ENCODE measurements at regions not wholly inside any gene's neighbourhood (a gene's known extent, or its start where the extent isn't known, plus 50 kb on each side); places are given as distances from the start of the nearest gene placed in this dataset.

DNA sequence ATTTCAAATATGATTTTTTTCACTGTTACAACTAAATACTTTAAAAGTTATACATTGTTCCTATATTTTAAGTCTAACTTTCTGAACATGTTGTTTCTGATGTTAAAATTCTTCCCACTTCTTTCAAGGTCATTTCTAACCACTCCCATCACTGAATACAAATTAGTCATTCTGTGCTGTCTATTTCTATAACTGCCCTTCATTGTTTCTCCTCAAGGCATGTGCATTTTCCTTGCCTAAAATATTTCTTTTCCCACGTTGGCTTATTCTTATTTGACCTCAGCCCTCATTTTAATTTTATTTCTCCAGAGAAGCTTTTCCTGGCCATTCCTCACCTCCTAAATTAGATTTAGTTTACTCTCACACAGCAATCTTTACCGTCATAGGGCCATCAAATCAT is 198.9 kb upstream of the GULP1 start:
- TF ChIP-seq EGR1 (IDR thresholded peaks at IDR 0.05; ENCODE audit: low read depth in 2 of 2) (no peak), TAF1 (conservative IDR thresholded peaks at IDR 0.05) (no peak), JUND (IDR thresholded peaks at IDR 0.05) (no peak), RAD21 (IDR thresholded peaks at IDR 0.05) (no peak)
- TF ChIP-seq, protein P1, sequence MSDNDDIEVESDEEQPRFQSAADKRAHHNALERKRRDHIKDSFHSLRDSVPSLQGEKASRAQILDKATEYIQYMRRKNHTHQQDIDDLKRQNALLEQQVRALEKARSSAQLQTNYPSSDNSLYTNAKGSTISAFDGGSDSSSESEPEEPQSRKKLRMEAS (IDR thresholded peaks at IDR 0.05): no peak
- TF ChIP-seq, protein P2, sequence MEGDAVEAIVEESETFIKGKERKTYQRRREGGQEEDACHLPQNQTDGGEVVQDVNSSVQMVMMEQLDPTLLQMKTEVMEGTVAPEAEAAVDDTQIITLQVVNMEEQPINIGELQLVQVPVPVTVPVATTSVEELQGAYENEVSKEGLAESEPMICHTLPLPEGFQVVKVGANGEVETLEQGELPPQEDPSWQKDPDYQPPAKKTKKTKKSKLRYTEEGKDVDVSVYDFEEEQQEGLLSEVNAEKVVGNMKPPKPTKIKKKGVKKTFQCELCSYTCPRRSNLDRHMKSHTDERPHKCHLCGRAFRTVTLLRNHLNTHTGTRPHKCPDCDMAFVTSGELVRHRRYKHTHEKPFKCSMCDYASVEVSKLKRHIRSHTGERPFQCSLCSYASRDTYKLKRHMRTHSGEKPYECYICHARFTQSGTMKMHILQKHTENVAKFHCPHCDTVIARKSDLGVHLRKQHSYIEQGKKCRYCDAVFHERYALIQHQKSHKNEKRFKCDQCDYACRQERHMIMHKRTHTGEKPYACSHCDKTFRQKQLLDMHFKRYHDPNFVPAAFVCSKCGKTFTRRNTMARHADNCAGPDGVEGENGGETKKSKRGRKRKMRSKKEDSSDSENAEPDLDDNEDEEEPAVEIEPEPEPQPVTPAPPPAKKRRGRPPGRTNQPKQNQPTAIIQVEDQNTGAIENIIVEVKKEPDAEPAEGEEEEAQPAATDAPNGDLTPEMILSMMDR (IDR thresholded peaks at IDR 0.05; ENCODE audit: low read depth, low read length, missing input control): no peak
- TF ChIP-seq, protein P3, sequence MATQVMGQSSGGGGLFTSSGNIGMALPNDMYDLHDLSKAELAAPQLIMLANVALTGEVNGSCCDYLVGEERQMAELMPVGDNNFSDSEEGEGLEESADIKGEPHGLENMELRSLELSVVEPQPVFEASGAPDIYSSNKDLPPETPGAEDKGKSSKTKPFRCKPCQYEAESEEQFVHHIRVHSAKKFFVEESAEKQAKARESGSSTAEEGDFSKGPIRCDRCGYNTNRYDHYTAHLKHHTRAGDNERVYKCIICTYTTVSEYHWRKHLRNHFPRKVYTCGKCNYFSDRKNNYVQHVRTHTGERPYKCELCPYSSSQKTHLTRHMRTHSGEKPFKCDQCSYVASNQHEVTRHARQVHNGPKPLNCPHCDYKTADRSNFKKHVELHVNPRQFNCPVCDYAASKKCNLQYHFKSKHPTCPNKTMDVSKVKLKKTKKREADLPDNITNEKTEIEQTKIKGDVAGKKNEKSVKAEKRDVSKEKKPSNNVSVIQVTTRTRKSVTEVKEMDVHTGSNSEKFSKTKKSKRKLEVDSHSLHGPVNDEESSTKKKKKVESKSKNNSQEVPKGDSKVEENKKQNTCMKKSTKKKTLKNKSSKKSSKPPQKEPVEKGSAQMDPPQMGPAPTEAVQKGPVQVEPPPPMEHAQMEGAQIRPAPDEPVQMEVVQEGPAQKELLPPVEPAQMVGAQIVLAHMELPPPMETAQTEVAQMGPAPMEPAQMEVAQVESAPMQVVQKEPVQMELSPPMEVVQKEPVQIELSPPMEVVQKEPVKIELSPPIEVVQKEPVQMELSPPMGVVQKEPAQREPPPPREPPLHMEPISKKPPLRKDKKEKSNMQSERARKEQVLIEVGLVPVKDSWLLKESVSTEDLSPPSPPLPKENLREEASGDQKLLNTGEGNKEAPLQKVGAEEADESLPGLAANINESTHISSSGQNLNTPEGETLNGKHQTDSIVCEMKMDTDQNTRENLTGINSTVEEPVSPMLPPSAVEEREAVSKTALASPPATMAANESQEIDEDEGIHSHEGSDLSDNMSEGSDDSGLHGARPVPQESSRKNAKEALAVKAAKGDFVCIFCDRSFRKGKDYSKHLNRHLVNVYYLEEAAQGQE (IDR thresholded peaks at IDR 0.05): no peak

All from liver (tissue), 3 donors.